PFSK-1 (cell line): ENCODE measurements at regions not wholly inside any gene's neighbourhood (a gene's known extent, or its start where the extent isn't known, plus 50 kb on each side); places are given as distances from the start of the nearest gene placed in this dataset.

ENCODE experiments used
- POLR2AphosphoS5 ChIP-seq: IDR thresholded peaks from 2 replicates; pipeline ENCODE4 v1.6.1; 2012; ENCODE audit warnings: low read depth, mild to moderate bottlenecking, control low read depth, low read length, moderate library complexity
- TAF1 ChIP-seq: IDR thresholded peaks from 2 replicates; pipeline ENCODE4 v1.6.1; 2012; ENCODE audit warnings: low read length, control low read depth, borderline replicate concordance; ENCODE audit not compliant: insufficient read depth

GRCh38 chr11:92822410-92822809 lies 147.0 kb upstream of the MTNR1B start:
- TF ChIP-seq POLR2AphosphoS5 (no peak), TAF1 (no peak)
